Nucleus accumbens (tissue), 56 donors: ENCODE measurements at regions not wholly inside any gene's neighbourhood (a gene's known extent, or its start where the extent isn't known, plus 50 kb on each side); places are given as distances from the start of the nearest gene placed in this dataset.
A peak's percentile ranks its signal among the peaks of the same experiment; 100 is the strongest.
"Not testable (repeated sequence)": the region's sequence is repeated elsewhere in the genome, so short reads cannot be mapped to it uniquely, and the experiment has no call there.

Experiments used
- DNase-seq, 56 donors: peaks; one replicate each; lab custom pipeline; 2025; lab: John Stamatoyannopoulos, UW

DNA sequence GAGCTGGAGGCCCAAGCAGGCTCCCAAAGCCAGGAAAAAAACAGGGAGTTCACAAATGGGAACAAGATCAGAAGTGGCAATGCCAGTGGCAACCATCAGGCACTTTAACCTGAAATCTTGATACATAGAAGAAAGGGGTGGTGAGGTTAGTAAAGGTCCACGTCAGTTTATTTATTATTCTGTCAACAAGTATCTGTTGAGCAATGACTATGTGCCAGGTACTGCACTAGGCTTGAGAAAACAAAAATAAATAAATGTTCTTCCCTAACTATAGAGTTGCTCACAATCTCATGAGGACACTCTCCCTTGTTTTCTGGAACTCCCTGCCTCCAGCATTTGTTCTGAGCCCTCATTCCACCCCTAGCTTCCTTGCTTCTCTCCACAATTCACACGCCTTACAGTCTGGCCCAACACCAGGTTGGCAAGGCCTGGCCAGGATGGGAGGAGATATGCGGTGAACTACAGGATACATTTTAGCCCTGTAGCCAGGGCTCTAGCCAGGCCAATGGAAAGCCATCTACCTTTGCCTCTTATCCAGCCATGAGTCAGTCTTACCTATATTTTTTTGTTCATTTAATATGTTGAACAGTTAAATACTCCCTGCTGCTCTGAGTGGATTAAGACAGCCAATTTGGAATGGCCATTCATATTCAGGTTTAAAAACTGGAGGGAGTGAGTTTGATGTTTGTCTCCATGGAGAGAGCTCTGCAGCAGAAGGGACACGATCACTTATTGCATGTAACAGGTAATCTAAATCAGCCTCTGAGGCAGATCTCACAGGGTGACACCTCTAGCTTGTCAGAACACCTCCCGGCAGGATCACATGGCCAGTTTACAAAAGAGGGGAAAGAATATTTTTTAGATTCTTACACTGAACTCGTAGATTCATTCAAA lies 161.9 kb upstream of the ATP11B start:
- DNase-seq: no peak

DNA sequence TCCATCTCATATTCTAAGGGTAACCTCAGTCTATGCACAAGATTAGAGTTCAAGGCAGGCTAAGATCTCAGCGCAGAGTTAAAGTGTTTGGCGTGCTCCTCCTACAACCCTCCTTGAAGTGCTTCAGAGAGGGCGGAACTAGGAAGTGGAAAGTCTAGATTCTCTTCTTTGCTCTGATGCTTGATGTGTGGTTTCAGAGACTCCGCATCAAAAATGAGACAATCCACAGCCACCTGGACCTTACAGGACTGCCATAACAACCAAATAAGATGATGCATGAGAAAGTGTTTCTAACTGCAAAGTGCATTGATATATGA lies 161.3 kb upstream of the ATP11B start:
- DNase-seq: no peak

DNA sequence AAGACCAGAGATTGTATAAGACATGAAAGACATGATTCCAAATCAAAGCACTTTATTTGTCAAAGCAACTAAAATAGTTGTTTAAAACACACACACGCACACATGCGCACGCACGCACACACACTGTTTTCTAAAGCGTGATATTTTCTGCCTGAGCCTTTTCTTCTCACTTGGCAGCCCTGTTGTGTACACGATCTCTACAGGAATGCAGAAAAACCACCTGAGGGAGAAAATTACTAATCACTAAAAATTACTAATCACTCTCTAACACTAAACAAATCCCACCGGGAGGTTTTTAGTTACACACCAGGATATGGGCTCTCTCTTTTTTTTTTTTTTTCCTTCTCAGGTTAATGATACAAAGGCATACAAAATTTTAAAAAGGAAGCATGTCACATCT lies 160.1 kb upstream of the ATP11B start:
- DNase-seq: no peak

DNA sequence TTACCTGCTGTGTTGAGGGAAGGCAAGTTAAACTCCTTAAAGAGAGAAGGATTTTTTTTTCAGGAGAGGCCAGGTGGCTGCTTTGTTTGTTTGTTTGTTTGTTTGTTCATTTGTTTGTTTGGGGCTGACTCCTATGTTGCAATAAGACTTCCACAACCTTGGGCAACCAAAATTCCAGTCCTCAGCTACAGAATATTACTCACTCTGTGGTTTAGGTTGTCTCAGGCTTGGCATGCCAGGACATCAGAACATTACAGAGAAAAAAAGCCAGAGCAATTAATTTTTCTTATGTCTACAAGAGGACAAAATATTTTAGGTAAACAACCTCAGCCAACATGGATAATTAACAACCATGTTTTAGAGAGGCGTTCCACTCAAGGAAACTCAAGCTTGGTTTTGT lies 156.7 kb upstream of the ATP11B start:
- DNase-seq: no peak

DNA sequence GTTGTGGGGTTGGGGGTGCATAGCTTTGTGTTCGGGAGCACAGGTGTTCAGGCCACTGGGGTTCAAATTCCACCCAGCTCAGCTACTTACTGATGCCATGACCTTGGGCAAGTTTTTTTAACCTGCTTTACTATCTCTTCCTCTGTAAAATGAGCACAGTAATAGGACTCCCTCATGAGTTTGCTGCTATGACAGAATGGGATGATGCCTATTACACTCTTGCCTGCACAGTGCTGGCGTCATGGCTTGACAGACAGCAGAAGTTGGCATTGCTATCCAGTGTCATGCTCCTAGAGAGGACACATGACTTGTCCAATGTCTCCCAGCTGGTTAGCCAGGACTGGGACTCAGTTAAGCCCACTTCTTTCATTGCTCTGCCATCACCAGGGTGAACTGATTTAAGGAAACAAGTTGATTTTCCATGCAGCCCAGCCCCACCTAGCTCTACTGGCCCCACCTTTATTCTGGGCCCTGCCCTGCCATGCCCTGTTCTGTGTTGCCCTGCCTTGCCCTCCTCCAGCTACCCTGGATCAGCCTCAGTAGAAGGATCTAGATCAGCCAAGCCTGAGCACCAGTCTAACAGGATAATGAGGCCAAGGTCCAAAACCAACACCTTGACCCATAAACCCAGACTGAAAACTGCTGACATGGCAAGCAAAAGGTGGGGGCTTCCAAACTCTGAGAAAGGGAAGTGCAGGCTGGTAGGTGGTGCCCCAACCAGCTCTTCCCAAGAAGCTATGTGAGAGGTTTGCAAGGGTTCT lies 155.8 kb upstream of the ATP11B start:
- DNase-seq: no peak

DNA sequence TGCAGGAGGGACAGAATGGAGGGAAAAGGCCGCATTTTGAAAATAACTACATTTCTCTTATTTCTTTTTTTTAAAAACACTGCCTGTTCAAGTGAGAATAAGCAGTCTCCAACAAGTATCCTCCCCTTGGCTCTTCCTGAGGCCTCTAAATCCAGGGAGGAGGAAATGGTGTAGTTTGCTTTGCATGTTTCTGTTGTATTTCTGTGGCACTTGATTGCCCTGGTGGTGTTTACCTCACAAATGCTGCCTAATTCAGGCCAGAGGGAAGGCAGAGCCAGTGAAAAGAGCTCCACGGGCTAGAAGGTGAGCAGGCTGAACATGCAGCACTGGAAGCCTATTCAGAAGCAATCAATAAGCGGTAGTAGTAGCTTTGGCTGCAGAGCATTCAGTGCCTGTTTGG lies 149.3 kb upstream of the ATP11B start:
- no peak for DNase-seq

DNA sequence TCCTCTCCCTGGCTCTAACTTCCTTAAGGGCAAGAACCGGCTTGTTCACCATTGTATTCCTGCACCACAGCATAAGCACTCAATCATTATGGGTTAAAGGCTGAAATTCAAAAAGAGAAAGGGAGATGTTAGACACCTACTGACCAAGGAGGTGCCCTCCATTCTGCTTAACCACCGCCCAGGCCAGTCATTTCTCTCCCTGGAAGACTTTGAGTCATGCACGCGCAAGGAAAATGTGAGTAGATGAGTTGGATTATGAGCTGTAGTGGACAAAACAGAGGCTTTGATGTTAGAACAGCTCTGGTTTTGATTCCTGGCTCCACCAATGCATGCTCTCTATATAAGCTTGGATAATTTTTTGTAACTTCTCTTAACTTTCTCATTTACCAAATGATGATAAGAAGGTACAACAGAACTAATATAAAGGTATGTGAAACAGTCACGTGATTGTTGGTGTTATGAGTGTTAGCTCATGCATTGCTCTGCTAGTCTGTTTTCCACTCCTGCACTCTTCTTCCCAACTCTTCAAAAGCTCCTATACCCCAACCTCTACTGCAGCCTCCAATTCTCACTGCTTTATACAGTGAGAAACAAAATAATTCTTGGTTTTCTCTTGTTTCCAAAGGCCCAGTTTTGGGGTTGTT lies 148.4 kb upstream of the ATP11B start:
- DNase-seq: no peak

DNA sequence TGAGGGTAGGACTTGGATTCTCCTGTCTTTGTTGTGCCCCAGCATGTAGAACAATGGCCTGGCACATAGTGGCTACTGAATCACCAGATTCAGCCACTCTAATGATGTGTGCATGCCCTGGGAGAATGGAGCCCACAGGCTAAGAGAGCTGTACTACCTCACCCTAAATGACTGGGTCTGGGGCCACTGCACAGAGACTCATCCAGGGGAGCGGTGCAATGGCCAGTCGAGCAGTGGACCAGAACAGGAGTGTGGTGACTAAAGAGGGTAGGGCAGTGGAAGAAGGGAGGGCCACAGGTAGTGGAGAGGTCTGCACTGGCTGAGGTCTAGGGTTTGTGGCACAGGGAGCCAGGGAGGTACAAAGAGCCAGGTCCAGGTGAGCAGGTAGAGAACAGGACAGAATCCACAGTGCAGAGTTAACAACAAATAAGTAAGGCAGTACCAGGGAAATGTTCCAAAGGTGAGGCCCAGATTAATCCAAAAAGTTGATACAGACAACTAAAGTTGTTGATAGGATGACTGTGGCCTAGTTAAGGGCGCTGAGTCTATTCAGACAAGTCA lies 142.7 kb upstream of the ATP11B start:
- DNase-seq: no peak

DNA sequence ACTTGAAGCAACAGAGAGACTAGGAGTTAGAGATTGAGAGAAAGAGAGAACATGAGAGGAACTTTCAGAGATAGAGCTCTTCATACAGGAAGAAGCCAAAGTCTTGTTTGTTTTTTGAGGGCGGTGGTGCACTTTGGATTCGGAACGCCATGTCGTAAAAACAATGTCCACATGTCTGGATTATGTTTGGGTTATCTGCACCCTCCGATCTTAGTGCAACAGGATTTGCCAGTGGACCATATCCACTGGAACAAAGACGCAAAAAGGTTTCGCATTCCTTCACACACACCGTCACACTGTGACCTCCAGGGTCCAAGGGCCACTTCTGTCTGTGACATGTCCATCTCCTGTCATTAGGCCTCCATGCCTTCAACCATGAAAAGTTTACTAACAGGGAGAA lies 141.8 kb upstream of the ATP11B start:
- no peak for DNase-seq

DNA sequence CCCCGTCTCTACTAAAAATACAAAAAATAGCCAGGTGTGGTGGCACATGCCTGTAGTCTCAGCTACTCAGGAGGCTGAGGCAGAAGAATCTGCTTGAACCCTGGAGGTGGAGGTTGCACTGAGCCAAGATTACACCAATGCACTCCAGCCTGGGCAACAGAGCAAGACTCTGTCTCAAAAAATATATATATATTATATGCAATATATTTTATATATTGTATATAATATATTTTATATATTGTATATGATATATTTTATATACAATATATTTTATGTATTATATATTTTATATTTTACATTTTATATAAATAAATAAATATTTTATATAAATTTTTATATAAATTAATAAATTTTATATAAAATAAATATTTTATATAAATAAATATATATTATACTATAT lies 140.2 kb upstream of the ATP11B start:
- not testable (repeated sequence) for DNase-seq

DNA sequence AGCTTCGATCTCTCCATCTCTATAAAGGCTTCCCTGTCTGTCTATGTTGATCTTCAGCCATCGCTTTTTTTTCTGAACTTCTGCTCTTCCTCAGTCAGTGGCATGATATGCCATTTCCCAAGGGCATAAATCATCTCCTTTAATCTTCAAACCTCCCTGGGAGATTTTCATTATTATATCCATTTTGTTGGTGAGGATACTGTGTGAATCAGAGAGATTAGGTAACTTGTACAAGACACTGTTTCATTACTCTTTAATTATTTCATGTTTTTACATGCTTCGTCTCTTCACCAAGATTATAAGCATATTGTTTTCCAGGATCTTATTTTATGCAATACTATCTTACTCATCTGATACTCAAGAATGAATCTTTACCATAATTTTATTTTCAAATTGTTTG lies 124.8 kb upstream of the ATP11B start:
- no peak for DNase-seq

DNA sequence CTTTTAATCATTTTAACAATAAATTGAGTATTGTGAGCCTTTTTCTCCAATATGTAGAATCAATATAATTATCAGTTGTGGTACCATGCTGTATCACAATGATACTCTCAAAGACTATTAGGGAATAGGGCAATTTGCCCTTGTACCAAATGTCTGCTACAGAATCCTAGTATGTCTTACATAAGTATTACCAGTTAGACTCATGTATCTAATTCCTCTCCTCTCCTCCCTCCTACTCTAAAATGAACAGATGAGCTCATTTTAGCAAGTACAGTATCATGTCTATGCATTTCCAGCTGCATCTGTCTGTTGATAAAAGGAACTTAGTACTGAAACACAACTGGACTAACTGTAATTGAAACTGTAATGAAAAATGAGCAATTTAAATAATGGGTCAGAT lies 124.3 kb upstream of the ATP11B start:
- no peak for DNase-seq

DNA sequence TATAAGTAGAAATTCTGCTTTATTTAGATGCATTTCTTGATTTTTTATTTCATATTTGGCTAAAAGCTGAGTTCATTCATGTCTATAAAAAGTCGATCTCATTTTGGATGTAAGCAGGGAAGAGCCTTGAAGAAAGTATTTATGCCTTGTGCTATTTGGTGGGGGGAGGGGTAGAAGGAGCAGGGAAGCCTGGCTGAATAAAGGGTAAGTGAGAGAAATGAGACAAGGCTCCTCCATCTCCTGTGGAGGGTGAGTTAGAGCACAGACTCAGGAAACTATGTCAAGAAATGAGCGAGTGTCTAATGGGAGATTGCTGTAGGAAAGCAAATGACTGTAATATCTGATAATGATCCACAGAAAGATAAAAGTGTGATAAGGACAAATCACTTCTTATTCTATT lies 121.8 kb upstream of the ATP11B start:
- no peak for DNase-seq

DNA sequence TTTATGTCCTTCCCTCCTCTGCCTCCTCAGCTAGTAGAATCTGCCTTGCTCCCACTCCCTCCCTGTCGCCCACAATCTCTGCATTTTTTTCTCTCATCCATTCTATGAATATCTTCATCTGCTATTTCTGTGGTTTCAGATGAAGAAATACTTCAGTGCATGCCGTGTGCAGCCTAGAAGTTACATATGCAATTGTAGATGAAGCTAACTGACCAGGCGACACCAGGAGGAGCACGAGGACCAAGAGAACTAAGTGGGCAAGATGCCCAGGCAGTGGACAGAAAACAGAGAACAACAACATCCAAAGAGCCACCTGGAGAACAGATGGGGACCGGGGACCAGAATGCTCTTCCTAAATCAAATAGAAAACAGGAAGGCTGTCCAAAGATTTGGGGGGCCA lies 121.4 kb upstream of the ATP11B start:
- DNase-seq: peak in 41 of 56 donors; percentile 1 to 58 (median 22)

DNA sequence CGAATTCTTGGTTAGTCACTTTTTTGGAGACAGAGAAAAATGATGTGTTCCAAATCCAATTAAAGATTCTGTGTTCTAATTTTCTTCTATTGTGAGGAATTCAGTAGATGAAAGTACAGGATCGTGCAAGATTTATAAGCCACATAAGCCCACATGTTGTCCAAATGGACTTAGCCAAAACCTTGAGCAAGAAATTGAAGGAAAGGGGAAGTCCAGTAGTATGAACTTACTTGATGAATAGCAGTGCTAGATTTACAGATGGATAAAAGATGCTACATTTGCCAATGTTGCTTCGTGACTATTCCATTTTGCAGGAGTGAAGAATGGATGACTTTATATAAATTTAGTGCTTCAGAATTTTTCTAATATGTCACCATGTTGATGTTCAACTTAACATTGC lies 120.0 kb upstream of the ATP11B start:
- DNase-seq: no peak

DNA sequence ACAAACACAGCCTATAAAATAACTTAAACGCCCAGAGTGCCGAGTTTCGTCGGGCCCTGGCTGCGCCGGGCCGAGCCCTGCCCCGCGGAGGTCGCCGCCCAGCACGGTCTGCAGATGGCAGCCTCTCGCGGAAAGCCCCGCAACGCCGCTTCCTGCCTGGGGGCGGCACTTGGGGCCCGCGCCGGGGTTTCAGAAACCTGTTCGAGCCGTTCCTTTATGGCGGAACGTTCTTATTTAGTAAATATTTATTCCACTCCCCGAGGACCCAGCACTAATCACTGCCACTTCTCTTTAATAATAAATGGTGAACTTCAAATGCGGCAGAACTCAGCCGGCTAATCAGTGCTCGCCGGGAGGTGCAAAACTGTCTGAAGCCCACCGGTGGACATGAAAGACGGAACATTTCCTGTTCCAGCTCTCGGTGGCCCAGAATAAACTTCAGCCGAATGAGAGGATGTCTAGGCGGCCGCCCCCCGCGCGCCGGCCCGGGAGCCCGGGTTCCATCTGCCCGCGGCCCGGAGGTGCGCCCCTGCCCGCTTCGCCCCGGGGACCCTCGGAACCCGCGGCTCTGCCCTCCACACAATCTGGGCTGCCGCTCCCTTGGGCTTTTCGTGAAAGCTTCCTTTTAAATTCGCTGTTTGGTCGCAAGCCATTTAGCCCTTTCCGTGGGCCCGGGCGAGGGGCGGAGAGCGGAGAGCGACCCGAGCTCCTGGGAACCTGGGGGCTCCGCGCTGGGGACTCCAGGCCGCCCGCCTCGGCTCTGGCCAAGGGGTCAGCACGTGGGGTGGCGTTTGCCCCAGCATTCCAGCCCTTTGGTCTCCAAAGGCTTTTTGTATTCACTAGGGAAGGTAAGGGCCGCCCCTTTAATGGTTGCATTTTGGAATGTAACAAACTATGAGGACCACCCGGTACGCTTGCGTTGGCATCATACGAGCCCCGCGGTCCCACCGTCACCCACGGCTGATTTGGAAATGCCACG lies 110.8 kb upstream of the ATP11B start:
- DNase-seq: peak in 49 of 56 donors; percentile 5 to 77 (median 42)

DNA sequence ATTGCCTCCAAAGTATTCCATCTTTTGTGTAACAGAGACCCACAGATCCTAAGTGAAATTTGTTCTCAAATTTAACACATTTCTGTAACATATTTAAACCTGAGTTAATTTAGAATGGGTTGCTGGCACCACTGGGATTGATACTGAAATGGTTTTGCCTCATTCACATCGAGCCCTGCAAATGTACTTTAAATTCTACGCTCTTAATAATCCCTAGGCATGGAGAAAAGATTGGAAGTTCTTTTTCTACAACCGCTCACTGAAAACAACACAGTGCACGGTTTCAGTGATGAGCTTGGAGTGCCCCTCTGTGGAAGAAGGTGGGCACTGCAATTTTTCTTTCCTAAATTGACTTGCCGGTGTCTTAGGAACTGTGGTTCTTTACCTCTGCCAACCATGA lies 109.9 kb upstream of the ATP11B start:
- peak in 50 of 56 donors; percentile 0 to 87 (median 54) for DNase-seq

DNA sequence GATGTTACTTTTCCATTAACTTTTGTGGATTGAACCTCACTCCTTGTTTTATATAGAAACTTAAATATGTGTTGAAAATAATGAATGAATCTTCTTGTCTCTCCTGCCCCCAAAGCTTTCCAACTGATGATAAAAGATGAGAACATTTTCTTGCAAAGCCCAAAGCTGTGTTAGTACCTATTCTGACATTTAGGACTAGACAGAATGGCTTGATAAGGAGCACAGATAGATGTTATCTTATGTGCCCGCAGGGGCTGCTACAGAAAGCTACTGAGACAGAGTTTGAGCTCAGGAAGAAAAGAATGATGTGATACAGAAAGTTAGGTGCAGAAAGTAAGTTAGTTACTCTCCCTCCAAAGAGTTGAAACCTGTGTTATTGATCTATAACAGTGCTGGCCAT lies 109.4 kb upstream of the ATP11B start:
- no peak for DNase-seq

DNA sequence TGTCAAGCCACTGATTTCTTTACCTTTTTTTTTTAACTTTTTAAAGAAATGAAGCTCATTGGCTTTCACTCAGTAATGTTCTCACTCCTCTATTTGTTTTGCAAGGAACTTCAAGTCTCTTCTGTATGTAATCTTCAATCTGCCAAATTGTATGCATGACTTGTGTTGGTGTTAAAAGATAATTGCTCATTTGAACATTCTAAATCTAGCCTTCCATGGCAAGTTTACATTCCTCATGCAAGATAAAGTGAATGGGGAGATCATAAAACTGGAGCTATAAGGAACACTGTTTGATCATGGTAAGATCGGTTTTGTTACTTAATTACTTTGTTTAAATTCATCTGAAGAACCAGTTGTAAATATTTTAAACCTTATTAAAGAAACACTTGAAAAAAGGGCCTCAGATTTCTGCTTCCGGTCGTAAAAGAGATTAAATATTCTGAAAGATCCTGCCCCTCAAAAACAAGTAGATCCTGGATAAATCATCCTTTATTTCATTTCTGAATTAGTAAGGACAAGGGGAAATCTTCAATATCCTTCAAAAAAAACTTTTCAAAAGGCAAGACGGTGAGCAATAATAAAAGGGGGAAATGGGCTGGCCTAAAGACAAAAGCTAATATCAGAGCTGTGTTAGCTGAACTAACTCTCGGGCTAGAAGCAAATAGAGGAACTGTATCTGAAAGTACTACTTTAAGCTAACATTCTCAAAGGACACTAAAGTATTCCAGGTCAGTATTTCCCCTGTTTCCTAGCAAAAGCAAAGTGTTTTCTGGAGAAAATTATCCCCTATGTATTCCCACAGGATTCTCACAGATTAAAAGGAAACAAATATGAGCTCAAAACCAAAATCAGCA lies 107.0 kb upstream of the ATP11B start:
- DNase-seq: no peak
